K562 (cell line): ENCODE measurements at regions not wholly inside any gene's neighbourhood (a gene's known extent, or its start where the extent isn't known, plus 50 kb on each side); places are given as distances from the start of the nearest gene placed in this dataset.

Experiments used
- ATAC-seq: fragments of 200-7000 bp; cut with Tn5 transposase; 3 replicates; pipeline ENCODE4 v1.9.1; 2020; ENCODE audit warnings: moderate library complexity
- BruUV-seq: library from RNA; stranded (reverse); fragments of 400-500 nt; replicated peaks from 2 replicates; lab custom pipeline; 2021; lab: Mats Ljungman, UMichigan
- CTCF ChIA-PET: fragments of 300-600 bp; formaldehyde crosslinking; extraction: SDS; loops from one replicate; lab custom pipeline; 2021; ENCODE audit warnings: low intra/inter-chr PET ratio; lab: Yijun Ruan, JAX
- POLR2A ChIA-PET: fragments of 300-600, 350-650 bp; sonication (Branson Sonifier 250); formaldehyde crosslinking; extraction: SDS; loops from one replicate; lab custom pipeline; 2021; ENCODE audit warnings: antibody characterized with exemption, inconsistent platforms; lab: Yijun Ruan, JAX
- DNase-seq, 4 experiments: peaks; one replicate each; pipeline versions ENCODE4 v3.0.0 to v3.0.0-alpha.2; 2011 to 2018; ENCODE audit warnings: low spot score in 3 of 4, mixed read lengths in 3 of 4; ENCODE audit errors: extremely low read depth in 1 of 4
- FAIRE-seq: peaks from 2 replicates; lab custom pipeline; 2011; peaks lifted over from hg19 to GRCh38; lab: Jason Lieb, UNC
- H2AFZ ChIP-seq: 2 replicates; pipeline ENCODE4 v1.6.0; 2011; ENCODE audit warnings: low read depth, low read length, control low read depth, inconsistent platforms
- H3K27ac ChIP-seq: fragments of 200-600 bp; 3 replicates; pipeline ENCODE4 v1.8.0; 2011; ENCODE audit warnings: low read depth, mild to moderate bottlenecking, control low read depth, inconsistent platforms, low read length, moderate library complexity, mixed read lengths; ENCODE audit errors: extremely low read depth
- H3K27me3 ChIP-seq, 2 experiments: fragments of 300-600 bp in 1 of 2; 2 replicates in 1 of 2; 3 replicates in 1 of 2; pipeline versions ENCODE4 v1.6.0 to v1.8.0; 2011; ENCODE audit warnings: inconsistent platforms in 2 of 2, low read length in 2 of 2, mild to moderate bottlenecking in 1 of 2, mixed read lengths in 1 of 2, moderate library complexity in 1 of 2; ENCODE audit not compliant: control insufficient read depth in 2 of 2, insufficient read depth in 2 of 2
- H3K36me3 ChIP-seq: fragments of 300-600 bp; 3 replicates; pipeline ENCODE4 v1.8.0; 2011; ENCODE audit warnings: mild to moderate bottlenecking, low read length, inconsistent platforms; ENCODE audit not compliant: control insufficient read depth, insufficient read depth
- H3K4me1 ChIP-seq, 2 experiments: fragments of 200-600 bp in 1 of 2; replicated peaks in 1 of 2; 2 replicates in 1 of 2; 3 replicates in 1 of 2; pipeline versions ENCODE4 v1.5.1 to v1.8.0; 2011; ENCODE audit warnings: inconsistent platforms in 2 of 2, low read length in 2 of 2, mild to moderate bottlenecking in 1 of 2, mixed read lengths in 1 of 2, moderate library complexity in 1 of 2; ENCODE audit not compliant: control insufficient read depth in 2 of 2, insufficient read depth in 2 of 2
- H3K4me2 ChIP-seq: 2 replicates; pipeline ENCODE4 v1.6.1; 2011; ENCODE audit warnings: low read length, control low read depth, inconsistent platforms, mixed read lengths; ENCODE audit not compliant: insufficient read depth
- H3K4me3 ChIP-seq: fragments of 200-600 bp; sonication (generic), shearing (Covaris generic); 2 replicates; pipeline ENCODE4 v1.5.1; 2016; ENCODE audit warnings: control low read depth, inconsistent platforms
- H3K79me2 ChIP-seq: fragments of 200-600 bp; 3 replicates; pipeline ENCODE4 v1.8.0; 2011; ENCODE audit warnings: low read length, inconsistent platforms; ENCODE audit not compliant: control insufficient read depth, insufficient read depth
- H3K9ac ChIP-seq, 2 experiments: 2 replicates each; pipeline versions ENCODE4 v1.6.0 to v1.6.1; 2011; ENCODE audit warnings: low read depth in 2 of 2, low read length in 2 of 2, control low read depth in 1 of 2, inconsistent platforms in 1 of 2, mild to moderate bottlenecking in 1 of 2, mixed read lengths in 1 of 2; ENCODE audit not compliant: insufficient read depth in 1 of 2
- H3K9me1 ChIP-seq: one replicate; pipeline ENCODE4 v1.6.0; 2011; ENCODE audit warnings: inconsistent platforms, mild to moderate bottlenecking, low read length, moderate library complexity; ENCODE audit not compliant: control insufficient read depth, insufficient read depth
- H3K9me3 ChIP-seq: replicated peaks from 2 replicates; pipeline ENCODE4 v1.5.1; 2011; ENCODE audit warnings: low read depth, low read length, inconsistent platforms; ENCODE audit not compliant: control insufficient read depth, insufficient read depth
- H4K20me1 ChIP-seq: replicated peaks from 2 replicates; pipeline ENCODE4 v1.6.1; 2011; ENCODE audit warnings: low read length, inconsistent platforms, mixed read lengths; ENCODE audit not compliant: control insufficient read depth, insufficient read depth
- PCBP1 ChIP-seq: fragments of 200-400 bp; formaldehyde crosslinking; IDR thresholded peaks from 2 replicates; pipeline ENCODE4 v1.6.1; 2018; ENCODE audit warnings: mild to moderate bottlenecking, low read depth, low read length; ENCODE audit not compliant: poor library complexity, severe bottlenecking
- RBM15 ChIP-seq: fragments of 200-400 bp; formaldehyde crosslinking; IDR thresholded peaks from 2 replicates; pipeline ENCODE4 v1.6.1; 2018; ENCODE audit warnings: mild to moderate bottlenecking, low read length, moderate library complexity; ENCODE audit not compliant: insufficient read depth
- ZFP30 ChIP-seq: fragments of 250-450 bp; sonication (Bioruptor Pico); IDR thresholded peaks from 2 replicates; pipeline ENCODE4 v1.8.0; 2022; ENCODE audit warnings: moderate library complexity, mild to moderate bottlenecking, inconsistent platforms, borderline replicate concordance
- ZNF57 ChIP-seq: fragments of 450-650 bp; formaldehyde crosslinking; IDR thresholded peaks from 2 replicates; pipeline ENCODE4 v1.4.0; 2020; ENCODE audit warnings: mild to moderate bottlenecking, moderate library complexity
- WGBS: fragments of 100-300 bp; shearing (Covaris generic); methylation state at CpG from one replicate; pipeline ENCODE4 v1.1.6; 2016; ENCODE audit warnings: low coverage, mixed read lengths; ENCODE audit not compliant: insufficient coverage; ENCODE audit errors: missing lambda C conversion rate; 5-methylcytosine and 5-hydroxymethylcytosine counted together
- in situ Hi-C: fragments of 300-500 bp; cut with MboI; formaldehyde crosslinking; loops from 4 replicates; pipeline ENCODE4 v1.15.0; 2018; ENCODE audit warnings: inconsistent platforms, mixed read lengths
- intact Hi-C: fragments of 100-400 bp; cut with micrococcal nuclease; formaldehyde crosslinking; loops from 2 replicates; pipeline ENCODE4 v1.14.2; 2022
- TF ChIP-seq, protein P1 (sequence below), 2 experiments: fragments of 450-650 bp; IDR thresholded peaks; 2 replicates each; pipeline ENCODE4 v1.6.1; 2016
- TF ChIP-seq, protein P2 (sequence below), 2 experiments: fragments of 250-450 bp in 1 of 2; fragments of 450-650 bp in 1 of 2; sonication (Bioruptor Pico) in 1 of 2; IDR thresholded peaks; 2 replicates each; pipeline versions ENCODE4 v1.6.1 to v1.8.0; 2016 to 2021; ENCODE audit warnings: mild to moderate bottlenecking in 2 of 2, moderate library complexity in 2 of 2, missing compliant biosample characterization in 1 of 2, missing genetic modification characterization in 1 of 2
- TF ChIP-seq, protein P3 (sequence below): fragments of 200-400 bp; formaldehyde crosslinking; IDR thresholded peaks from 2 replicates; pipeline ENCODE4 v1.6.1; 2017; ENCODE audit warnings: mild to moderate bottlenecking, low read depth, low read length, moderate library complexity
- TF ChIP-seq, protein P4 (sequence below): fragments of 450-650 bp; IDR thresholded peaks from 2 replicates; pipeline ENCODE4 v1.6.1; 2016

DNA sequence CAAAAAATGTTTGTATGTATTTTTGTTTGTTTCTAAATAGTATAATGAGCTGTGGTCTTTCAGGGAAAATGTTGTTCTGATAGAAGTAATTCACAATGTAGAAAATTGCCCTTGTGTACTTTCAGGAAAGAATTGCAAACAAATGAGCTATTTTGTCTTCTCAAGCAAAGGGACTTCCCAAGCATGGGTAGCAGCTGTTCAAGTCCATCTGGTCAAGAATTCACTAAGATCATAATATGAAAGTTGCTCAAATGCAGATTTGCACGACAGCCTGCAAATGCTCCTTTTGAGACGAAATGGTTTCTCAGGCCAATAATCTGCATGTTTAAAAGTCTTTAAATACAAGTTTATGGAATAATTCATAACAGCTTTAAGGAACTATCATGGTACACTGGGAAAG, 51.9 kb upstream of the HNMT start:
- no peaks in the 10 kb centered on the region for H3K79me2 ChIP-seq
- ChIA-PET CTCF (interaction anchor here (3.6 kb wide), 1 partner anchor 178 kb away, joined by 18 read pairs; no protein-coding TSS in a partner anchor), POLR2A (no interaction called here)
- DNase-seq (no peak), ATAC-seq (no peak), FAIRE-seq (no peak)
- no peaks in the 10 kb centered on the region for H3K9me3 ChIP-seq
- intact Hi-C loops (no loop called here), in situ Hi-C loops (loop anchor here (10.0 kb wide), 1 partner anchor 912 kb away; no protein-coding TSS in a partner anchor)
- H2AFZ ChIP-seq = no peak overlapping the region
- H3K27ac ChIP-seq = no peak overlapping the region
- H3K4me1 ChIP-seq = no peaks in the 10 kb centered on the region
- H3K27me3 ChIP-seq = peaks cover 0 to 5% of the 10 kb centered on the region in 2 experiments; a peak in 1 of 5 replicates
- no peaks in the 10 kb centered on the region for H3K9me1 ChIP-seq
- no TSS peak for BruUV-seq
- WGBS = 13% methylated on average over 2 of the region's 2 CpGs
- no peak overlapping the region for H3K9ac ChIP-seq
- no peak overlapping the region for H3K4me2 ChIP-seq
- H3K4me3 ChIP-seq = no peak overlapping the region
- H4K20me1 ChIP-seq = no peaks in the 10 kb centered on the region
- TF ChIP-seq, protein P1, sequence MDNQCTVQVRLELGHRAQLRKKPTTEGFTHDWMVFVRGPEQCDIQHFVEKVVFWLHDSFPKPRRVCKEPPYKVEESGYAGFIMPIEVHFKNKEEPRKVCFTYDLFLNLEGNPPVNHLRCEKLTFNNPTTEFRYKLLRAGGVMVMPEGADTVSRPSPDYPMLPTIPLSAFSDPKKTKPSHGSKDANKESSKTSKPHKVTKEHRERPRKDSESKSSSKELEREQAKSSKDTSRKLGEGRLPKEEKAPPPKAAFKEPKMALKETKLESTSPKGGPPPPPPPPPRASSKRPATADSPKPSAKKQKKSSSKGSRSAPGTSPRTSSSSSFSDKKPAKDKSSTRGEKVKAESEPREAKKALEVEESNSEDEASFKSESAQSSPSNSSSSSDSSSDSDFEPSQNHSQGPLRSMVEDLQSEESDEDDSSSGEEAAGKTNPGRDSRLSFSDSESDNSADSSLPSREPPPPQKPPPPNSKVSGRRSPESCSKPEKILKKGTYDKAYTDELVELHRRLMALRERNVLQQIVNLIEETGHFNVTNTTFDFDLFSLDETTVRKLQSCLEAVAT (IDR thresholded peaks at IDR 0.05) = no peak
- TF ChIP-seq ZFP30 (CRISPR knock-in tag) = no peak
- no peak for TF ChIP-seq ZNF57
- TF ChIP-seq, protein P2, sequence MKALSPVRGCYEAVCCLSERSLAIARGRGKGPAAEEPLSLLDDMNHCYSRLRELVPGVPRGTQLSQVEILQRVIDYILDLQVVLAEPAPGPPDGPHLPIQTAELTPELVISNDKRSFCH (CRISPR knock-in tag; IDR thresholded peaks at IDR 0.05) = no peak
- TF ChIP-seq, protein P2 (tag; IDR thresholded peaks at IDR 0.05) = no peak
- no peak for TF ChIP-seq PCBP1
- TF ChIP-seq, protein P3, sequence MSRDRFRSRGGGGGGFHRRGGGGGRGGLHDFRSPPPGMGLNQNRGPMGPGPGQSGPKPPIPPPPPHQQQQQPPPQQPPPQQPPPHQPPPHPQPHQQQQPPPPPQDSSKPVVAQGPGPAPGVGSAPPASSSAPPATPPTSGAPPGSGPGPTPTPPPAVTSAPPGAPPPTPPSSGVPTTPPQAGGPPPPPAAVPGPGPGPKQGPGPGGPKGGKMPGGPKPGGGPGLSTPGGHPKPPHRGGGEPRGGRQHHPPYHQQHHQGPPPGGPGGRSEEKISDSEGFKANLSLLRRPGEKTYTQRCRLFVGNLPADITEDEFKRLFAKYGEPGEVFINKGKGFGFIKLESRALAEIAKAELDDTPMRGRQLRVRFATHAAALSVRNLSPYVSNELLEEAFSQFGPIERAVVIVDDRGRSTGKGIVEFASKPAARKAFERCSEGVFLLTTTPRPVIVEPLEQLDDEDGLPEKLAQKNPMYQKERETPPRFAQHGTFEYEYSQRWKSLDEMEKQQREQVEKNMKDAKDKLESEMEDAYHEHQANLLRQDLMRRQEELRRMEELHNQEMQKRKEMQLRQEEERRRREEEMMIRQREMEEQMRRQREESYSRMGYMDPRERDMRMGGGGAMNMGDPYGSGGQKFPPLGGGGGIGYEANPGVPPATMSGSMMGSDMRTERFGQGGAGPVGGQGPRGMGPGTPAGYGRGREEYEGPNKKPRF = no peak
- no peak for TF ChIP-seq RBM15
- TF ChIP-seq, protein P4, sequence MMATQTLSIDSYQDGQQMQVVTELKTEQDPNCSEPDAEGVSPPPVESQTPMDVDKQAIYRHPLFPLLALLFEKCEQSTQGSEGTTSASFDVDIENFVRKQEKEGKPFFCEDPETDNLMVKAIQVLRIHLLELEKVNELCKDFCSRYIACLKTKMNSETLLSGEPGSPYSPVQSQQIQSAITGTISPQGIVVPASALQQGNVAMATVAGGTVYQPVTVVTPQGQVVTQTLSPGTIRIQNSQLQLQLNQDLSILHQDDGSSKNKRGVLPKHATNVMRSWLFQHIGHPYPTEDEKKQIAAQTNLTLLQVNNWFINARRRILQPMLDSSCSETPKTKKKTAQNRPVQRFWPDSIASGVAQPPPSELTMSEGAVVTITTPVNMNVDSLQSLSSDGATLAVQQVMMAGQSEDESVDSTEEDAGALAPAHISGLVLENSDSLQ = no peak
- H3K36me3 ChIP-seq = no peaks in the 10 kb centered on the region
